H1 (cell line): ENCODE measurements at regions not wholly inside any gene's neighbourhood (a gene's known extent, or its start where the extent isn't known, plus 50 kb on each side); places are given as distances from the start of the nearest gene placed in this dataset.

ENCODE experiments used
- CTCF ChIA-PET: fragments of 300-600 bp; sonication (Branson Sonifier 250); formaldehyde crosslinking; loops from one replicate; lab custom pipeline; 2021; ENCODE audit not compliant: partially characterized antibody; lab: Charles Lee
- POLR2A ChIA-PET: fragments of 300-600 bp; sonication (Branson Sonifier 250); formaldehyde crosslinking; loops from one replicate; lab custom pipeline; 2021; ENCODE audit warnings: inconsistent platforms; ENCODE audit not compliant: partially characterized antibody; lab: Charles Lee
- DNase-seq, 2 experiments: peaks; one replicate each; pipeline versions ENCODE4 v3.0.0 to v3.0.0-alpha.2; 2010 to 2022; ENCODE audit warnings: low spot score in 2 of 2, low read depth in 1 of 2, mixed read lengths in 1 of 2
- FAIRE-seq: peaks from 2 replicates; lab custom pipeline; 2011; peaks lifted over from hg19 to GRCh38; lab: Jason Lieb, UNC
- H2AFZ ChIP-seq: 2 replicates; pipeline ENCODE4 v1.8.1; 2012; ENCODE audit warnings: low read length, inconsistent platforms
- H2AK5ac ChIP-seq: 2 replicates; pipeline ENCODE4 v1.6.1; 2013; ENCODE audit warnings: low read depth, low read length
- H2BK120ac ChIP-seq: replicated peaks from 2 replicates; pipeline ENCODE3; 2013; ENCODE audit warnings: low read depth, low read length, inconsistent platforms
- H2BK12ac ChIP-seq: 2 replicates; pipeline ENCODE4 v1.6.1; 2013; ENCODE audit warnings: low read depth, low read length
- H2BK15ac ChIP-seq: 2 replicates; pipeline ENCODE4 v1.6.1; 2013; ENCODE audit warnings: low read length
- H2BK20ac ChIP-seq: 2 replicates; pipeline ENCODE4 v1.6.1; 2013; ENCODE audit warnings: low read length
- H2BK5ac ChIP-seq: 2 replicates; pipeline ENCODE4 v1.6.1; 2013; ENCODE audit warnings: low read depth, low read length
- H3K14ac ChIP-seq: 2 replicates; pipeline ENCODE4 v1.6.1; 2013; ENCODE audit warnings: inconsistent platforms; ENCODE audit not compliant: insufficient read length
- H3K18ac ChIP-seq: 2 replicates; pipeline ENCODE4 v1.6.1; 2013; ENCODE audit warnings: low read length; ENCODE audit errors: extremely low read depth
- H3K23ac ChIP-seq: 2 replicates; pipeline ENCODE4 v1.6.1; 2013; ENCODE audit warnings: inconsistent platforms; ENCODE audit not compliant: insufficient read length
- H3K23me2 ChIP-seq: 2 replicates; pipeline ENCODE4 v1.6.1; 2013; ENCODE audit warnings: low read depth, low read length
- H3K27ac ChIP-seq: 2 replicates; pipeline ENCODE4 v1.6.1; 2011; ENCODE audit warnings: low read depth, low read length, inconsistent platforms
- H3K27me3 ChIP-seq, 4 experiments: replicated peaks in 1 of 4; 1 replicate in 1 of 4; 2 replicates in 3 of 4; pipeline versions ENCODE4 v1.6.1 to v1.8.1; 2011 to 2013; ENCODE audit warnings: low read length in 3 of 4, mild to moderate bottlenecking in 3 of 4, inconsistent platforms in 2 of 4, mixed read lengths in 2 of 4, moderate library complexity in 1 of 4; ENCODE audit not compliant: control insufficient read depth in 3 of 4, insufficient read depth in 3 of 4; ENCODE audit errors: extremely low read depth in 1 of 4
- H3K36me3 ChIP-seq, 4 experiments: 2 replicates each; pipeline versions ENCODE4 v1.6.1 to v1.8.1; 2011 to 2013; ENCODE audit warnings: mild to moderate bottlenecking in 4 of 4, low read length in 3 of 4, moderate library complexity in 2 of 4, control low read depth in 1 of 4, inconsistent platforms in 1 of 4; ENCODE audit not compliant: insufficient read depth in 4 of 4, control insufficient read depth in 2 of 4
- H3K4ac ChIP-seq: replicated peaks from 2 replicates; pipeline ENCODE3; 2013; ENCODE audit warnings: low read length, low read depth, mixed read lengths, inconsistent platforms; ENCODE audit not compliant: insufficient read length
- H3K4me1 ChIP-seq, 4 experiments: replicated peaks in 1 of 4; 1 replicate in 1 of 4; 2 replicates in 3 of 4; pipeline versions ENCODE4 v1.6.1 to v1.8.1; 2011 to 2013; ENCODE audit warnings: low read length in 3 of 4, inconsistent platforms in 2 of 4, mixed read lengths in 1 of 4; ENCODE audit not compliant: insufficient read depth in 4 of 4, control insufficient read depth in 3 of 4
- H3K4me2 ChIP-seq, 2 experiments: 2 replicates each; pipeline versions ENCODE4 v1.6.1 to v1.8.1; 2011 to 2013; ENCODE audit warnings: low read depth in 2 of 2, low read length in 2 of 2, control low read depth in 1 of 2, inconsistent platforms in 1 of 2, mild to moderate bottlenecking in 1 of 2; ENCODE audit not compliant: insufficient read depth in 1 of 2
- H3K4me3 ChIP-seq, 4 experiments: fragments of 200-600, 300-600 bp in 1 of 4; sonication (generic), shearing (Covaris generic), sonication (Bioruptor Twin) in 1 of 4; 2 replicates each; pipeline versions ENCODE4 v1.5.1 to v1.8.1; 2011 to 2016; ENCODE audit warnings: low read length in 4 of 4, low read depth in 3 of 4, control low read depth in 2 of 4, inconsistent platforms in 2 of 4, mild to moderate bottlenecking in 2 of 4, mixed read lengths in 1 of 4, moderate library complexity in 1 of 4; ENCODE audit not compliant: insufficient read depth in 2 of 4; ENCODE audit errors: extremely low read depth in 1 of 4
- H3K56ac ChIP-seq: replicated peaks from 2 replicates; pipeline ENCODE3; 2013; ENCODE audit warnings: low read depth, mild to moderate bottlenecking, mixed read lengths, low read length, inconsistent platforms; ENCODE audit not compliant: insufficient read length
- H3K79me1 ChIP-seq: 2 replicates; pipeline ENCODE4 v1.6.1; 2013; ENCODE audit warnings: low read depth, low read length, control low read depth
- H3K79me2 ChIP-seq, 2 experiments: 2 replicates each; pipeline versions ENCODE4 v1.6.1 to v1.8.1; 2012 to 2013; ENCODE audit warnings: low read length in 2 of 2, mild to moderate bottlenecking in 2 of 2, inconsistent platforms in 1 of 2; ENCODE audit not compliant: insufficient read depth in 2 of 2, control insufficient read depth in 1 of 2
- H3K9ac ChIP-seq, 4 experiments: replicated peaks in 1 of 4; 1 replicate in 1 of 4; 2 replicates in 3 of 4; pipeline versions ENCODE4 v1.6.1 to v1.8.1; 2011 to 2013; ENCODE audit warnings: low read depth in 3 of 4, low read length in 3 of 4, control low read depth in 2 of 4, mild to moderate bottlenecking in 2 of 4, moderate library complexity in 2 of 4, inconsistent platforms in 1 of 4; ENCODE audit errors: extremely low read depth in 1 of 4
- H3K9me3 ChIP-seq, 2 experiments: 2 replicates each; pipeline versions ENCODE4 v1.6.1 to v1.8.1; 2012 to 2013; ENCODE audit warnings: mild to moderate bottlenecking in 2 of 2, moderate library complexity in 2 of 2, control low read depth in 1 of 2, inconsistent platforms in 1 of 2, low read depth in 1 of 2, low read length in 1 of 2, mixed read lengths in 1 of 2; ENCODE audit not compliant: insufficient read depth in 2 of 2
- H4K20me1 ChIP-seq, 2 experiments: replicated peaks in 1 of 2; 2 replicates each; pipeline versions ENCODE3 to v1.8.1; 2011 to 2013; ENCODE audit warnings: inconsistent platforms in 2 of 2, low read length in 2 of 2, mild to moderate bottlenecking in 1 of 2; ENCODE audit not compliant: insufficient read depth in 2 of 2, control insufficient read depth in 1 of 2
- H4K5ac ChIP-seq: 2 replicates; pipeline ENCODE4 v1.6.1; 2013; ENCODE audit warnings: low read length, low read depth, mixed read lengths, inconsistent platforms; ENCODE audit not compliant: insufficient read length
- H4K8ac ChIP-seq: 2 replicates; pipeline ENCODE4 v1.8.0; 2013; ENCODE audit warnings: mild to moderate bottlenecking, moderate library complexity, low read length, inconsistent platforms; ENCODE audit not compliant: insufficient read depth; ENCODE audit errors: extremely low read depth
- H4K91ac ChIP-seq: replicated peaks from 2 replicates; pipeline ENCODE3; 2013; ENCODE audit warnings: low read length, mixed read lengths, inconsistent platforms; ENCODE audit not compliant: insufficient read length
- ATF2 ChIP-seq: IDR thresholded peaks from 2 replicates; pipeline ENCODE4 v1.6.1; 2012; ENCODE audit warnings: low read length, inconsistent platforms
- CBX8 ChIP-seq: fragments of 300-800, 300-1000 bp; sonication (generic); IDR thresholded peaks from 2 replicates; pipeline ENCODE4 v1.7.1; 2016; ENCODE audit warnings: low read depth, low read length, borderline replicate concordance
- CREB1 ChIP-seq: IDR thresholded peaks from 2 replicates; pipeline ENCODE4 v1.6.1; 2012; ENCODE audit warnings: inconsistent platforms
- CTBP2 ChIP-seq: IDR thresholded peaks from 2 replicates; pipeline ENCODE4 v1.7.0; 2011; ENCODE audit warnings: borderline replicate concordance, mild to moderate bottlenecking, moderate library complexity, mixed read lengths, low read length; ENCODE audit not compliant: insufficient read depth, insufficient read length
- HDAC2 ChIP-seq, 2 experiments: fragments of 300-600 bp in 1 of 2; sonication (generic) in 1 of 2; IDR thresholded peaks; 2 replicates each; pipeline ENCODE4 v1.6.1; 2011 to 2012; ENCODE audit warnings: low read depth in 2 of 2, low read length in 2 of 2, mild to moderate bottlenecking in 2 of 2, moderate library complexity in 2 of 2, borderline replicate concordance in 1 of 2, inconsistent platforms in 1 of 2
- NRF1 ChIP-seq: IDR thresholded peaks from 2 replicates; pipeline ENCODE4 v1.6.1; 2011; ENCODE audit warnings: mild to moderate bottlenecking, low read depth, low read length, improper control_type of control experiment
- POU5F1 ChIP-seq: IDR thresholded peaks from 2 replicates; pipeline ENCODE4 v1.6.1; 2011; ENCODE audit warnings: low read depth, mild to moderate bottlenecking, low read length, moderate library complexity
- SP2 ChIP-seq: IDR thresholded peaks from 2 replicates; pipeline ENCODE4 v1.6.1; 2012; ENCODE audit warnings: mild to moderate bottlenecking, low read length, inconsistent platforms
- TAF1 ChIP-seq: IDR thresholded peaks from 2 replicates; pipeline ENCODE4 v1.6.1; 2011; ENCODE audit warnings: mild to moderate bottlenecking, low read depth, low read length
- TCF12 ChIP-seq: IDR thresholded peaks from 2 replicates; pipeline ENCODE4 v1.6.1; 2011; ENCODE audit warnings: low read depth, mild to moderate bottlenecking, low read length
- USF2 ChIP-seq: IDR thresholded peaks from 2 replicates; pipeline ENCODE4 v1.6.1; 2011; ENCODE audit warnings: low read length, improper control_type of control experiment
- WGBS, 2 experiments: shearing (Covaris generic) in 1 of 2; methylation state at CpG; one replicate each; pipeline versions ENCODE4 v1.1.6 to v1.1.7; 2013 to 2015; ENCODE audit warnings: low lambda C conversion rate in 2 of 2, mixed read lengths in 2 of 2, inconsistent platforms in 1 of 2, low coverage in 1 of 2, missing lambda C conversion rate in 1 of 2; ENCODE audit not compliant: insufficient replicate concordance in 2 of 2, insufficient coverage in 1 of 2, insufficient read length in 1 of 2; ENCODE audit errors: extremely low coverage in 1 of 2, missing lambda C conversion rate in 1 of 2; 5-methylcytosine and 5-hydroxymethylcytosine counted together

GRCh38 chr18:61954096-61954746 lies 61.4 kb upstream of the RNF152 start:
- Histone ChIP-seq H2AFZ (no peak overlapping the region), H3K27me3 (no peaks in the 10 kb centered on the region), H2AK5ac (no peak overlapping the region), H3K18ac (no peak overlapping the region), H3K4me2 (no peak overlapping the region), H3K56ac (no peak overlapping the region), H3K14ac (no peak overlapping the region), H3K79me1 (no peaks in the 10 kb centered on the region), H2BK120ac (no peak overlapping the region), H3K4me1 (peaks cover 0 to 6% (median 2%) of the 10 kb centered on the region in 4 experiments; a peak in 2 of 7 replicates), H3K27ac (no peak overlapping the region), H2BK20ac (no peak overlapping the region), H2BK5ac (no peak overlapping the region), H3K9ac (no peak overlapping the region), H3K23ac (no peak overlapping the region), H3K23me2 (no peaks in the 10 kb centered on the region), H3K4ac (no peak overlapping the region), H4K20me1 (no peaks in the 10 kb centered on the region), H3K9me3 (no peaks in the 10 kb centered on the region), H2BK15ac (peak overlapping the region; percentile 97; the same call in 1 of the 2 replicates), H3K4me3 (no peak overlapping the region), H4K5ac (no peak overlapping the region), H2BK12ac (no peak overlapping the region), H4K91ac (no peak overlapping the region), H3K79me2 (no peaks in the 10 kb centered on the region), H4K8ac (no peak overlapping the region), H3K36me3 (no peaks in the 10 kb centered on the region)
- DNase-seq = no peak
- no peak for FAIRE-seq
- WGBS, 2 experiments = 97% methylated on average over 5 of the region's 5 CpGs; no CpG with 5 or more reads in 1 of the 2 experiments
- ChIA-PET CTCF (interaction anchor here (0.7 to 1.8 kb wide), 2 partner anchors 175 to 318 kb away, joined by 3 read pairs; no protein-coding TSS in a partner anchor), POLR2A (no interaction called here)
- TF ChIP-seq CTBP2 = no peak
- no peak for TF ChIP-seq TAF1
- TF ChIP-seq NRF1 = no peak
- no peak for TF ChIP-seq HDAC2 (IDR thresholded peaks at IDR 0.05; ENCODE audit: borderline replicate concordance in 1 of 2, low read depth in 2 of 2, low read length in 2 of 2)
- TF ChIP-seq ATF2 = no peak
- TF ChIP-seq CREB1 = no peak
- no peak for TF ChIP-seq USF2
- no peak for TF ChIP-seq TCF12
- no peak for TF ChIP-seq SP2
- no peak for TF ChIP-seq CBX8
- TF ChIP-seq POU5F1 = no peak
